ENCODE measurements at regions not wholly inside any gene's neighbourhood (a gene's known extent, or its start where the extent isn't known, plus 50 kb on each side); places are given as distances from the start of the nearest gene placed in this dataset.

DNA sequence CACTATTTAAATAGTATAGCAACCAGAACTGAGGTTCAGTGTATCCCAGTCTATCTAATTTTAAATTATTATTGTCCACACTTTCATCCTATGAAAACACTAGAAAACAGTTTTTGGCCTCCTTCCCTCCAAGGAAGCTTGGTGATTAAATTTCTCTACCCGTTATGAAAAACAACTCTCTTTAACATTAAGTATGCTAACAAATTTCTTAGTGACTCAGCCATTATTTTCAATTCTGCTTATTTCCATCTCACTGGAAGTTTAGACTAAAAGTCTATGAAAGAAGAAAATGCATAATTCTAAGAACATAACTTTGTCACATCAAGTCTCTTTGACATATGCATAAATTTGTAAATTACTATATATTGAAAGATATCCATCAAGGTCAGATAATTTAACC lies 185.2 kb downstream of the NSUN3 start:
- DNase-seq (ENCODE audit: low read depth, low spot score) = no peak
- no peaks in the 10 kb centered on the region for H3K9me3 ChIP-seq (ENCODE audit: low read depth, low read length)
- TF ChIP-seq POLR2AphosphoS5 (IDR thresholded peaks at IDR 0.05; ENCODE audit: borderline replicate concordance, low read depth, low read length) (no peak), FOXP2 (optimal IDR thresholded peaks at IDR 0.05; ENCODE audit: control extremely low read depth, extremely low read length, insufficient read depth) (no peak)

DNA sequence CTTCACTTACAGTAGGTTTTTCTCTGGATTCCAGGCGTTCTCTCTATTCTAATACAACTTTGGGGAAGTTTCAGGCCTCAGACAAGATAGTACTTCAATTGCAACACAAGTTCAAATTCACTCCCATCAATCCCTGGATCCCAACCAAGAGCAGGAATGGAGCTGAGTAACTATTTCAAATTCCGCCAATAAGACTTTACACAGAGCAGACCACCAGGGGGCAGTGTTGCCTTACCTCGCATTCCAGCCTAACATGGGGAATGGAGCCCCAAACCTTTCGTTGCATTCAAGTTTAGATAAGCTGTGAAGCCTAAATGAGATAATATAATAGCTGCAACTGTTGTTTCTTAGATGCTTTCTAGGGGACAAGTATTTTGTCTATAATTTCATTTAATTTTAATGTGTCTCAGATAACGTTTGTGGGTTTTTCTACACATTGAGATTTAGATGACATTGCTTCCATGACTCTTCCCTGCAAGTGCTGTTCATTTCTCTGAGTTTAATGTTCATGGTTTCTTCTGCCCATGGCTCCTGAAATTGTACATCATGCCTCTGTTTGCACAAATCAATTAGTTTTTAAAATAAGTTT lies 186.7 kb downstream of the NSUN3 start:
- H3K27ac ChIP-seq = no peak overlapping the region
- DNase-seq (ENCODE audit: low read depth, low spot score) = no peak
- TF ChIP-seq POLR2AphosphoS5 (IDR thresholded peaks at IDR 0.05; ENCODE audit: borderline replicate concordance, low read depth, low read length) (no peak), EZH2 (IDR thresholded peaks at IDR 0.05) (no peak), FOXP2 (optimal IDR thresholded peaks at IDR 0.05; ENCODE audit: control extremely low read depth, extremely low read length, insufficient read depth) (no peak)
- H3K4me3 ChIP-seq = no peak overlapping the region
- no peak overlapping the region for H3K9ac ChIP-seq (ENCODE audit: insufficient read length)
- H3K36me3 ChIP-seq (ENCODE audit: insufficient read depth, low read length) = no peaks in the 10 kb centered on the region
- H3K9me3 ChIP-seq (ENCODE audit: low read depth, low read length) = no peaks in the 10 kb centered on the region

More for the DNA sequence above, 185.2 kb downstream of the NSUN3 start:
- Histone ChIP-seq H3K36me3 (ENCODE audit: insufficient read depth, low read length) (no peaks in the 10 kb centered on the region), H3K27ac (no peak overlapping the region), H3K4me3 (no peak overlapping the region), H3K9ac (ENCODE audit: insufficient read length) (no peak overlapping the region)

DNA sequence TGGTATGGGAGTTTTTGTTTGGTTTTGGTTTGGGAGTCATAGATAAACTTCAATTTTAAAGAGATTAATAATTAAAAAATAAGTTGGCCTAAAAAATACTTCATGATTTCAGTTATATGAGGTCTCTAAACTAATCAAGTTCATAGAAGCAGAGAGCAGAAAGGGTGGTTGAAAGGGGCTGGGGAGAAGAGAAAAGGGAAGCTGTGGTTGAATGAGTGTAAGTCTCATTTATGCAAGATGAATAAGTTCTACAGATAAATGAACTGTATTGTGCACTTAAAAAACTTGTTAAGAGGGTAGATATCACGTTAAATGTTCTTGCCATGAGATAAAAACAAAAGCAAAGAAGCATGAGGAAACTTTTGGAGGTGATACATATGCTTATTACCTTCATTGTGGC lies 188.7 kb downstream of the NSUN3 start:
- no peaks in the 10 kb centered on the region for H3K36me3 ChIP-seq (ENCODE audit: insufficient read depth, low read length)
- H3K4me3 ChIP-seq = no peak overlapping the region
- no peak overlapping the region for H3K9ac ChIP-seq (ENCODE audit: insufficient read length)
- H3K9me3 ChIP-seq (ENCODE audit: low read depth, low read length) = no peaks in the 10 kb centered on the region
- H3K27ac ChIP-seq = no peak overlapping the region
- TF ChIP-seq EZH2 (IDR thresholded peaks at IDR 0.05) (no peak), FOXP2 (optimal IDR thresholded peaks at IDR 0.05; ENCODE audit: control extremely low read depth, extremely low read length, insufficient read depth) (no peak), POLR2AphosphoS5 (IDR thresholded peaks at IDR 0.05; ENCODE audit: borderline replicate concordance, low read depth, low read length) (no peak)
- no peak for DNase-seq (ENCODE audit: low read depth, low spot score)

DNA sequence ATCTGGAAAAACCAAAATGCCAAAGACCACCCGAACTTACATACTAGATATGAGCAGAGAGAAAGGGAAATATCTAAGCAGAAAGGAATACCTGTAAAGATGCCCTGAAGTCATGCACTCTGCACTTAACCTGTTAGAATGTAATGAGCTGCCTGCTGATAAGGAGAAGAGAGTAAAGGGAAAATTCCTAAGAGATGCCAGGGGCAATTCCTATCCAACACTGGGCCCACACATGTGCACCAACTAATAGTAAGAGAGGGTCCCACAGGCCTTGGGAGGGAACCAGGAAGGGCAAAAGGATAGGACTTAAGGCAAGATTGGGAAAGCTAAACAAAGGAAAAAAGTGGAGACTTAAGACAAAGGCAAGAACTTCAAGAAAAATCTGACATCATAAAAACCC lies 189.5 kb downstream of the NSUN3 start:
- Histone ChIP-seq H3K4me3 (no peak overlapping the region), H3K27ac (no peak overlapping the region), H3K9ac (ENCODE audit: insufficient read length) (no peak overlapping the region), H3K9me3 (ENCODE audit: low read depth, low read length) (no peaks in the 10 kb centered on the region), H3K36me3 (ENCODE audit: insufficient read depth, low read length) (no peaks in the 10 kb centered on the region)
- TF ChIP-seq EZH2 (IDR thresholded peaks at IDR 0.05) = no peak
- no peak for TF ChIP-seq FOXP2 (optimal IDR thresholded peaks at IDR 0.05; ENCODE audit: control extremely low read depth, extremely low read length, insufficient read depth)
- no peak for TF ChIP-seq POLR2AphosphoS5 (IDR thresholded peaks at IDR 0.05; ENCODE audit: borderline replicate concordance, low read depth, low read length)
- DNase-seq (ENCODE audit: low read depth, low spot score) = no peak

DNA sequence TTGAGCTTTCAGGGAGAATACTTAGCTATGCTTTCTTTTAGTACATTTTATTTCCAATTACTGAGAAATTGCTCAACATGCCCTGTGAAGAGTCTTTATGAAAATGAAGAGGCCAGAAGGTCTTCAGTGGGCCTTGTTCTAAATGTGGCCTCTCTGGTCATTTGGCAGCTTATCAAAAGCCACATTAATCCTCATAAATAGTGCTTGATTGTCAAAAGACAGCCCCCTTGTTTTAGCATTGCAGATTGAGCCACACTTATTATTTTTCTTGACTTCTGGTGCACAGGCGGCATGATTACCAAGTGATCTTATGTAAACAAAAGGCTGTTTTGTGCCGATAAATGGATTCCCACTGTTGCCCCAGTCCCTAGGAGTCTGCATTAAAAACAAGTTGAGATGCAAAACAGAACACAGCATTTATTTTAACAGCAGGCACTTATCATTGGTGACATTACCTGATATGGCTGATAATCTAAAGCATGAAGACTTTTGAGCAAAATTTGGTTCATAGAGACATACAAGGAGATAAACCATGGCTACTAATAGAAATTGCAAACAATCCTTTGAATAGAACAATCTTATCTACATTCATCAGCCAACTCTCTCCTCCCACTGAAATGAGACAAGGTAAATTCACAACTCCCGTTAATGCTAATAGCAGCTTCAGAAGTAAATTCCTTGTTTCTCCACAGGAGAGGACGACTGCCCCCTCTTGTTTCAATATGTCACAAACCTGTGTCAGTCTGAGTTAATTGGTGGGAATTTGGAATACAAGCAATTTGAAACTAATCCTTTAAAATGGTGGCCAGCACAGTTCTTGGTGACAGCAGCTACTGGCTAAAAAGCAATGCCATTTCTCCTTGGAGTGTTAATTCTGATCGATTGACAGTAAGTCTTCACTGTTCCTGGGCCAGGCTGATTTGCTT lies 194.3 kb downstream of the NSUN3 start:
- no peak overlapping the region for H3K27ac ChIP-seq
- H3K36me3 ChIP-seq (ENCODE audit: insufficient read depth, low read length) = no peaks in the 10 kb centered on the region
- no peaks in the 10 kb centered on the region for H3K9me3 ChIP-seq (ENCODE audit: low read depth, low read length)
- no peak overlapping the region for H3K4me3 ChIP-seq
- DNase-seq (ENCODE audit: low read depth, low spot score) = no peak
- TF ChIP-seq FOXP2 (optimal IDR thresholded peaks at IDR 0.05; ENCODE audit: control extremely low read depth, extremely low read length, insufficient read depth) (no peak), POLR2AphosphoS5 (IDR thresholded peaks at IDR 0.05; ENCODE audit: borderline replicate concordance, low read depth, low read length) (no peak), EZH2 (IDR thresholded peaks at IDR 0.05) (no peak)
- no peak overlapping the region for H3K9ac ChIP-seq (ENCODE audit: insufficient read length)

DNA sequence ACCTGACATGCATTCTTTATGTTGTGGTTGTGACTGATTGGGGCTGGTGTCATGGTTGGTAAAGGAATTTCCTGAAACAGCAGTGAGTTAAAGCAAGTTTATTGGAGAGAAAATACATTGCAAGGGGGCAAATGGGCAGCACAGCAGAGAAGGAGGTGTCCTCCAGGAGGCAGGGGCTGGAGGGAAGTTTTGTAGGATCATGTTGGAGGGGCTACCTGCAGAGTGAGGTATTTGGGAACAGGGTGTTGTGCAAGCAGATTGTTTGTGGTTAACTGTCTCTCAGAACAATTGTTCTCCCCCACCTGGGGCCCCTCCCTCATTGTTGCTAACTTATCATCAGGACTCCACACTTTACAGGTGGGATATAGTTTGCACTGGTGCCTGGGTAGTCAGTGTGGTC lies 196.0 kb downstream of the NSUN3 start:
- no peak for DNase-seq (ENCODE audit: low read depth, low spot score)
- Histone ChIP-seq H3K27ac (no peak overlapping the region), H3K36me3 (ENCODE audit: insufficient read depth, low read length) (no peaks in the 10 kb centered on the region), H3K9ac (ENCODE audit: insufficient read length) (no peak overlapping the region), H3K4me3 (no peak overlapping the region), H3K9me3 (ENCODE audit: low read depth, low read length) (no peaks in the 10 kb centered on the region)
- TF ChIP-seq POLR2AphosphoS5 (IDR thresholded peaks at IDR 0.05; ENCODE audit: borderline replicate concordance, low read depth, low read length) = no peak
- TF ChIP-seq FOXP2 (optimal IDR thresholded peaks at IDR 0.05; ENCODE audit: control extremely low read depth, extremely low read length, insufficient read depth) = no peak

DNA sequence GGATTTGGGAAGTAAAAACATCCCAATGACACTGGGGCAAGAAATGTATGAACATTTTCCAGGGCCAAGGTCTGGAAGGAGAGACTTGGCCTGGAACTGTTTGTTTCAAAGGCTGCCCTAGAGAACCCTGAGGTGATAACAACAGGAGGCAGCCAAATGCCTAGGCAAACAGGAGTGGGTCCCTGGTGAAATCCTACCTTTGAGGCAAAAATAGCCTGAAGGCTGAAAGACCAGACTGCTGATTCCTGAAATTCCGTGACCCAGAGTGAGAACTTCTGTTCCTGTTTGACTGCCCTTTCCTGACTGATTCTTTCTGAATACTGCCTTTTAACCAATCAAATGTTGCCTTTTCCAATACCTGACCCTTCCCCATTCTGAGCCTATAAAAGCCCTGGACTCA lies 196.4 kb downstream of the NSUN3 start:
- no peak overlapping the region for H3K9ac ChIP-seq (ENCODE audit: insufficient read length)
- no peak overlapping the region for H3K27ac ChIP-seq
- DNase-seq (ENCODE audit: low read depth, low spot score) = no peak
- no peaks in the 10 kb centered on the region for H3K9me3 ChIP-seq (ENCODE audit: low read depth, low read length)
- H3K4me3 ChIP-seq = no peak overlapping the region
- TF ChIP-seq POLR2AphosphoS5 (IDR thresholded peaks at IDR 0.05; ENCODE audit: borderline replicate concordance, low read depth, low read length) (no peak), EZH2 (IDR thresholded peaks at IDR 0.05) (no peak), FOXP2 (optimal IDR thresholded peaks at IDR 0.05; ENCODE audit: control extremely low read depth, extremely low read length, insufficient read depth) (no peak)
- H3K36me3 ChIP-seq (ENCODE audit: insufficient read depth, low read length) = no peaks in the 10 kb centered on the region

DNA sequence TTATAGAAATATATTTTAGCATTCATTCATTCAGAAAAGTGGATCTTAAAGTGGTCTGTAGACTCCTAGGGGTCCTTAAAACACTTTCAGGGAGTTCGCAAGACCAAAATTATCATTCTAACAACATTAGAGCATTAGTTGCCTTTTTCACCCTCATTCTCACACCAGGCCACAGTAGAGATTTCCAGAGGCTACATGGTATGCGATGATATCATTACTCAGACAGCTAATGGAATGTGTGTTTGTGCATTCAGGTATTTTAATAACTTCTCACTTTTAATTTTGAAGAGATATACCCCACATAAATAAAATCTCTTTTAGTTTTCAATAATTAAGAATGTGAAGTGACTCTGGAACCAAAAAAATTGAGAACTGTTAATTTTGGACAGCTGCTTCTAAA lies 206.9 kb downstream of the NSUN3 start:
- no peak overlapping the region for H3K27ac ChIP-seq
- H3K9ac ChIP-seq (ENCODE audit: insufficient read length) = no peak overlapping the region
- H3K36me3 ChIP-seq (ENCODE audit: insufficient read depth, low read length) = no peaks in the 10 kb centered on the region
- TF ChIP-seq POLR2AphosphoS5 (IDR thresholded peaks at IDR 0.05; ENCODE audit: borderline replicate concordance, low read depth, low read length) (no peak), EZH2 (IDR thresholded peaks at IDR 0.05) (no peak), FOXP2 (optimal IDR thresholded peaks at IDR 0.05; ENCODE audit: control extremely low read depth, extremely low read length, insufficient read depth) (no peak)
- no peaks in the 10 kb centered on the region for H3K9me3 ChIP-seq (ENCODE audit: low read depth, low read length)
- no peak for DNase-seq (ENCODE audit: low read depth, low spot score)
- H3K4me3 ChIP-seq = no peak overlapping the region

Data from SK-N-MC (cell line).